Kidney epithelial cell (primary cell): ENCODE measurements at regions not wholly inside any gene's neighbourhood (a gene's known extent, or its start where the extent isn't known, plus 50 kb on each side); places are given as distances from the start of the nearest gene placed in this dataset.

ENCODE experiments used
- DNase-seq: peaks from one replicate; pipeline ENCODE4 v3.0.0-alpha.2; 2010; ENCODE audit warnings: low read depth
- H3K27me3 ChIP-seq: 2 replicates; pipeline ENCODE4 v1.6.0; 2011; ENCODE audit warnings: low read length; ENCODE audit not compliant: control insufficient read depth, insufficient read depth
- H3K36me3 ChIP-seq: 2 replicates; pipeline ENCODE4 v1.5.1; 2011; ENCODE audit warnings: low read length; ENCODE audit not compliant: control insufficient read depth, insufficient read depth
- H3K4me3 ChIP-seq: 2 replicates; pipeline ENCODE4 v1.5.1; 2011; ENCODE audit warnings: low read depth, mild to moderate bottlenecking, control low read depth, low read length
- TF ChIP-seq, protein P1 (sequence below): IDR thresholded peaks from 2 replicates; pipeline ENCODE4 v1.5.1; 2011; ENCODE audit warnings: mild to moderate bottlenecking, moderate library complexity, low read length, control low read depth, inconsistent platforms; ENCODE audit not compliant: insufficient read depth, poor library complexity, severe bottlenecking

GRCh38 chr4:180960743-180961401 is 1282.3 kb upstream of the TENM3 start:
- TF ChIP-seq, protein P1, sequence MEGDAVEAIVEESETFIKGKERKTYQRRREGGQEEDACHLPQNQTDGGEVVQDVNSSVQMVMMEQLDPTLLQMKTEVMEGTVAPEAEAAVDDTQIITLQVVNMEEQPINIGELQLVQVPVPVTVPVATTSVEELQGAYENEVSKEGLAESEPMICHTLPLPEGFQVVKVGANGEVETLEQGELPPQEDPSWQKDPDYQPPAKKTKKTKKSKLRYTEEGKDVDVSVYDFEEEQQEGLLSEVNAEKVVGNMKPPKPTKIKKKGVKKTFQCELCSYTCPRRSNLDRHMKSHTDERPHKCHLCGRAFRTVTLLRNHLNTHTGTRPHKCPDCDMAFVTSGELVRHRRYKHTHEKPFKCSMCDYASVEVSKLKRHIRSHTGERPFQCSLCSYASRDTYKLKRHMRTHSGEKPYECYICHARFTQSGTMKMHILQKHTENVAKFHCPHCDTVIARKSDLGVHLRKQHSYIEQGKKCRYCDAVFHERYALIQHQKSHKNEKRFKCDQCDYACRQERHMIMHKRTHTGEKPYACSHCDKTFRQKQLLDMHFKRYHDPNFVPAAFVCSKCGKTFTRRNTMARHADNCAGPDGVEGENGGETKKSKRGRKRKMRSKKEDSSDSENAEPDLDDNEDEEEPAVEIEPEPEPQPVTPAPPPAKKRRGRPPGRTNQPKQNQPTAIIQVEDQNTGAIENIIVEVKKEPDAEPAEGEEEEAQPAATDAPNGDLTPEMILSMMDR, result peak; percentile 12
- no peaks in the 10 kb centered on the region for H3K36me3 ChIP-seq
- H3K4me3 ChIP-seq, result no peak overlapping the region
- no peaks in the 10 kb centered on the region for H3K27me3 ChIP-seq
- DNase-seq, result no peak

- no peaks in the 10 kb centered on the region for H3K36me3 ChIP-seq
- TF ChIP-seq, protein P1, result no peak
- no peaks in the 10 kb centered on the region for H3K27me3 ChIP-seq
- DNase-seq, result no peak
- no peak overlapping the region for H3K4me3 ChIP-seq
These were observed 1280.9 kb upstream of the TENM3 start for GRCh38 chr4:180962268-180962667.

DNA sequence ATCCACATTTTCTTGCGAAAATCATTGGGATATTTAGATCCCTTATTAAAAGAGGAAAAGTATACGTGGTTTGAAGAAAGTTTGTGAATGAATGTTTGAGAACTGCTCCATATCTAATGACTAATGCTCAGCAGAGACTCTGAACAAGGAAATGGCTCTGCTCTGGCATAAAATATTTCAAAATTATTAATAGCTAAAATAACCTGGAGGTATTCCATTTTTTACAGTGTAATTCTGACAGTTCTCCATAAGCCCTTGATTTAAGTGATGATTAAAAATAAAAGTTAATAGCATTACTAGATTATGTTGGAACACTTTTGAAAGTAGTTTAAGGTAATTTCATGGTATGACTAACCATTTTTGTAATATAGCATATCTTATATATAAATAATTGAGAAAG is 1276.9 kb upstream of the TENM3 start:
- no peaks in the 10 kb centered on the region for H3K36me3 ChIP-seq
- H3K27me3 ChIP-seq, result no peaks in the 10 kb centered on the region
- DNase-seq, result no peak
- TF ChIP-seq, protein P1, result no peak
- H3K4me3 ChIP-seq, result no peak overlapping the region

DNA sequence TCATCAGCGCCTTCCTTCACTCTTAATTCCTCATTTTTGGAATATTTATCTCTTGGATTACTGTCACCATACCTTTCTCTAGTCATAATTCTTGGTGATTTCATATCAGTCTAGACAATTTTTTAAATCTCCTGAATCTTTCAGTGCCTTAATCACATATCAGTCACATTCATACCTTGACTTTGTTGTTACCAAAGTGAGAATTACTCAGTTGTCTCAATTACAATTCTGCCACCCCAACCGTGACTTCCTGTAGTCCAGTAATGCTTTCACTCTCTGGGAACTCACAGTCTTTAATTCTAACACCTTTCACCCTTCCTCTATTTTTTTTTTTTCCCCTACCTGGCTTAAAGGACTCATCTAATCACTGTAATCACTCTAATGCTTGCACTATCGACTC is 1275.3 kb upstream of the TENM3 start:
- Histone ChIP-seq H3K4me3 (no peak overlapping the region), H3K36me3 (no peaks in the 10 kb centered on the region), H3K27me3 (no peaks in the 10 kb centered on the region)
- no peak for DNase-seq
- TF ChIP-seq, protein P1, result no peak

DNA sequence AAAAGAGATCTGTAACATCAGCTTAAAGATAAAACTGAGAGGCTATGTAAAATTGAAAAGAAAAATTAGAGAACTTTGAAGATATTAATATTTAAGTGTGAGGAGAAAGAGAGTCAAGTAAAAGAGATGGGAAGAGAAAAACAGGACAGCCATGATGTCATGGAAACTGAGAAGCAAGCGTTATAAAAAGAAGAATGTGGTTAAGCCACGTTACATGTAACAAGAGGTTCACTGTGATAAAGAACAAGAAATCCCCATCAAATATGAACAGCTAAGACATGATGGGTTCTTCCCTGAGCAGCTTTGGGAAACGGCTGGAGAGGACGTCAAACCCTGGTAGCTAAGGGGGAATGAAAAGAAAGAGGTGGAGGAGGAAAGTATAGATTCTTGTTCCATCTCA is 1269.3 kb upstream of the TENM3 start:
- Histone ChIP-seq H3K4me3 (no peak overlapping the region), H3K27me3 (no peaks in the 10 kb centered on the region), H3K36me3 (no peaks in the 10 kb centered on the region)
- no peak for DNase-seq
- TF ChIP-seq, protein P1, result no peak

DNA sequence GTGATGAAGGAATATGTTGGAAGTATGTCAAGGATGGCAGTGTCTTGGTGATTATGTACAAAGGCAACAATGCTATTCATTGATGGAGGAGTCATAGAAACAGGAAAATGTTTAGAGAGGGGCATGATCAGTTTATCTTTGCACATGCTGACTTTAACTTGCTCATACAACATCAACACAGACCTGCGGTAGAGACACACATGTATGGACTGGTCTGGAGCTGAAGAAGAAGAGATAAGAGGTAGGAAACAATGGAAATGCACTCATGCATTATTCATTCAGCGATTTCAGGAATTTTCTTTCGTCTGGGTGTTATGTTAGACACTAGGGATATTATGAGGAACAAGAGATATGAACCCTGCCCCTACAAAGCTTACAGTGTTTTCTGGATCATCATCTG is 1252.3 kb upstream of the TENM3 start:
- Histone ChIP-seq H3K36me3 (no peaks in the 10 kb centered on the region), H3K27me3 (no peaks in the 10 kb centered on the region), H3K4me3 (no peak overlapping the region)
- DNase-seq, result no peak
- TF ChIP-seq, protein P1, result no peak
